GM19455 (cell line): ENCODE measurements at regions not wholly inside any gene's neighbourhood (a gene's known extent, or its start where the extent isn't known, plus 50 kb on each side); places are given as distances from the start of the nearest gene placed in this dataset.
"Not testable (repeated sequence)": the region's sequence is repeated elsewhere in the genome, so short reads cannot be mapped to it uniquely, and the experiment has no call there.

Experiments used
- ATAC-seq: cut with Tn5 transposase; IDR thresholded peaks from one replicate; pipeline ENCODE4 v1.9.1; 2021; ENCODE audit not compliant: unreplicated experiment

- ATAC-seq, result not testable (repeated sequence)
These were observed 180.1 kb upstream of the CNTN6 start for GRCh38 chr3:912717-913116.

GRCh38 chr3:923161-923910, 169.5 kb upstream of the CNTN6 start:
- no peak for ATAC-seq

- no peak for ATAC-seq
These were observed 162.0 kb upstream of the CNTN6 start for GRCh38 chr3:930866-931265.

- no peak for ATAC-seq
These were observed 159.5 kb upstream of the CNTN6 start for GRCh38 chr3:933326-933725.

GRCh38 chr3:944786-945185, 148.0 kb upstream of the CNTN6 start:
- no peak for ATAC-seq

- ATAC-seq, result no peak
These were observed 147.1 kb upstream of the CNTN6 start for GRCh38 chr3:945738-946137.

GRCh38 chr3:952906-953305, 139.9 kb upstream of the CNTN6 start:
- no peak for ATAC-seq

GRCh38 chr3:963255-963654, 129.6 kb upstream of the CNTN6 start:
- ATAC-seq, result no peak

- no peak for ATAC-seq
These were observed 129.1 kb upstream of the CNTN6 start for GRCh38 chr3:963755-964154.

- ATAC-seq, result no peak
These were observed 127.0 kb upstream of the CNTN6 start for GRCh38 chr3:965826-966225.

- ATAC-seq, result no peak
These were observed 126.5 kb upstream of the CNTN6 start for GRCh38 chr3:966341-966740.

GRCh38 chr3:973340-973739, 119.5 kb upstream of the CNTN6 start:
- ATAC-seq, result no peak

GRCh38 chr3:976006-976405, 116.8 kb upstream of the CNTN6 start:
- no peak for ATAC-seq

GRCh38 chr3:981156-981555, 111.7 kb upstream of the CNTN6 start:
- no peak for ATAC-seq

- ATAC-seq, result no peak
These were observed 104.0 kb upstream of the CNTN6 start for GRCh38 chr3:988785-989184.

- no peak for ATAC-seq
These were observed 100.0 kb upstream of the CNTN6 start for GRCh38 chr3:992871-993270.

GRCh38 chr3:1002010-1002409, 90.8 kb upstream of the CNTN6 start:
- no peak for ATAC-seq

GRCh38 chr3:1007866-1008265, 85.0 kb upstream of the CNTN6 start:
- ATAC-seq, result no peak

GRCh38 chr3:1010228-1010627, 82.6 kb upstream of the CNTN6 start:
- ATAC-seq, result no peak

- ATAC-seq, result no peak
These were observed 77.0 kb upstream of the CNTN6 start for GRCh38 chr3:1015826-1016225.

GRCh38 chr3:1017870-1018269, 75.0 kb upstream of the CNTN6 start:
- ATAC-seq, result no peak

GRCh38 chr3:1019157-1019556, 73.7 kb upstream of the CNTN6 start:
- ATAC-seq, result no peak

GRCh38 chr3:1026395-1026794, 66.4 kb upstream of the CNTN6 start:
- ATAC-seq, result no peak
